ENCODE measurements at regions not wholly inside any gene's neighbourhood (a gene's known extent, or its start where the extent isn't known, plus 50 kb on each side); places are given as distances from the start of the nearest gene placed in this dataset.

DNA sequence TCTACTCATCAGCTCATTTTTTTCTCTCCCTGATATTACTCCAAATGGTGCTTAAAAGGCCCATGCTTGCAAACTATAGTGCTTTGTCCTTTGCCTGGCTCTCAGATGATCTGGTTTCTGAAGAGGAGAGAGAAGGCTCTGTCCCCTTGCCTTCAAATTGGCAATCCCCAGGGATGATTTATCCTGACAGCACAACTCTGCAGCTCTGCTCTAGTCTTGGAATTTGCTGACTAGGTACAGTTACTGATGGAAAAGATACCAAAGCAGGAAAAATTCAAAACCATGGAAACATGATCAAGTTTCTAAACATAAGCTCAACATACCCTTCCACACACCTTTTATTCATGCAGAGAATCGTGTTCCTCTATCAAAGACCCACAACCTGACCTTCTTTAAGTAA lies 106.7 kb upstream of the CADPS start:
- DNase-seq (ENCODE audit: low spot score), result no peak

DNA sequence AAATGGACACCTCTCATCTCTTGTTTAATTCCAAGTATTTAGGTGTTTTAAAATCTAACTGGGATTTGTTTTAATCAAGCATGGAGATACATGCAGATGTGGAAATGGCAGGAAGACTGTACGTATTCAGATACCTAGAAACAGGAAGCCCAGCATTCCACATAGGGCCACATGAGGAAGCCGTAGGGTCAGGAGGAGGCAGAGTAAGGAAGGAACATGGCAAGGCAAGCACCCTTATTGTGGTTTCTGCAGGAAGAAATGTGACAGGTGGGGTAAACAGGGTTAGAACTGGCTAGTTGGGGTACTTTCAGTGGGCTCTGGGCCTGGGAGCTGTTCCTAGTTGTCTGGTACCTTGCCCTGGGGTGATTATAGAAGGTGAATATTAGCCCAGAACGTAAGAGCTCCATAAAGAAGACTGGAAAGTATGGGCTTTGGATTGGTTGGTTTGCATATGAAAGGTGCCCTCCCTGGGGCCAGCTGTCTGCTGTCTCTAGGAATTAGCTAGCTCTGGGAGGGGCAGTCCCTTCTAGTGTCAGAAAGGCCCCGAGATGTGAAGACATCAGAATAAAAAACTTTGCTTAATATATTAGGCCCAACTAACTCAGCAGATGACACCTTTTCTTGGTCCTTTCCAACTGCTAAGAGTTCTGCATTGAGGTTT lies 107.7 kb upstream of the CADPS start:
- no peak for DNase-seq (ENCODE audit: low spot score)

DNA sequence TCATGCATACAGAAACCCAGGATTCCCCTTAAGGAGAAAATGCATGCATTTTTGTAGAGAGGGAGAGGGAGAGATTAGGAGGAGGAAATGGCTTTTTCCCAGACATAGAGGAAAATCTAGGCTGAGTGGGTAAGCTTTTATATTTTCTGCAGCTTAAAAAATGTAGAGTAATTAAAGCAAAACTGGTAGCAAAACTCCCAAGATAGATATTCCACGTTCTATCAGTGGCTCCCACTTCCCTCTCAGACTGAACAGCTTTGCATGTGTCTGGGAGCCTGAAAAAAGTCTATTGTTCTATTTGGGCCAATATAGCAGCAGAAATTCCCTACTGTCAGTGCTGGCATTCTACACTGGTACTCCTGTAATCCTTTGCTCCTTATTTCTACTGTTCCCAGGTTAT lies 110.8 kb upstream of the CADPS start:
- DNase-seq (ENCODE audit: low spot score), result no peak

DNA sequence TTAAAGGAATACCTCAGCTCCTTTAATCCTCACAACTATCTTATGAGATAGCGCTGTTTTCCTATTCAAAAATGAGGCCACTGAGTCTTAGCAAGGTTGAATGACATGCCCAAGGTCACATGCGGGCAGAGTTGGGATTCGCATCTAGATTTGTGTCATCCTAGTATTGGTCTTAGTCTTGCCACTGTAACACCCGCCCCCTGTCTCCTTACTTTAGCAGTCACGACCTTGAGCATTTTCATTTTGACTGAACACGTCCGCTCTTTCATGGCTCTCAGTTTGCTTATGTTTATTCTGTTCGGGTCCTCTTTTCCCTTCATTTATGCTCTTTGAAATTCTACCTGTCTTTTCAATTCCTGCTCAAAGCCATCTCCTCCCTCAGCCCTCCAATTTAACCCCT lies 112.5 kb upstream of the CADPS start:
- no peak for DNase-seq (ENCODE audit: low spot score)

DNA sequence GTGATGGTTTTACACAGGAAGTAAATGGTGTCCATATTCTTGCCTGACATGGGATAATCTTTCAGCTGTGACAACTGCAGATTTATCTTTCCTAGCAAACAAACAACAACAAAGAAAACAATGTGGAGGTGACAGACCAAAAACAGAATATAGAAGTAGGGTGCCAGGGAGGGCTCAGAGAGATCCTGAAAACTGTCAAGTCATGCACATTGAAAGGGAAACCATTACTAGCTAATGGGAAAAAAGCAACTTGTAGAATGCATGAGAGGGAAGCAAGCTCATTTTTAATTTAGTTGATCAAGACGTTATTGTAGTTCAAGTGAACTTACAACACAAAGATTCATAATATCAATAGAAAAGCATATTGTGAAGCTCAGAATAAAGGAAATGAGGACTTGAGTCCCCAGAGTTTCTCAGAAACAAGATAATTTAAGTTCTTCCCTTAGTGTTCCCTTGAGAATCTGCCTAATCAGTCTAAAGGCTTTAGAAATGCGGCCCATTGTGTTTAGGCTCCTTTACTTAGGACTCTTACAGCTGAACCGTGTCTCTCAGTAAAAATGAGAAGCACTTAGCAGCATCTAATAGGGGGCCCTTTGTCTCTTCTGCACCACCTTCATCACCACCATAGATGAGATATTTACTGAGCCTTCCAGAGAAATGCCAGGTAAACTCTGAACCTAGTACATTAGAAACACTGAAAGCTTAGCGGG lies 115.6 kb upstream of the CADPS start:
- no peak for DNase-seq (ENCODE audit: low spot score)

DNA sequence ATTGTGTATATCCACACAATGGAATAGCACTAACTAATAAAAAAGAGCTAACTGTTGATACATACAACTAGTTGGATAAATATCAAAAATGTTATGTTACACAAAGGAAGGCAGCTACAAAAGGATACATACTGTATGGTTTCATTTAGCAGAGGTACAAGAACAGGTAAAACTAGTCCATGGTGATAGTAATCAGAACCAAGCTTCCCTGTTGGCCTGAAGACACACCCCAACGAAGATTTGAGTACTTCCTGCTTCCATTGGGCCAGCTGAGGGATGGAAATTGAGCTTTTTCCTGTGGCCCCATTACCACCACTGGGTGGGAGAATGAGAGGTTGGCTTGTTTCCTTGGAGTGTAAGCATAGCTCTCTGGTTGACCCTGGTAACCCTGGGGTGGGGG lies 117.3 kb upstream of the CADPS start:
- no peak for DNase-seq (ENCODE audit: low spot score)

DNA sequence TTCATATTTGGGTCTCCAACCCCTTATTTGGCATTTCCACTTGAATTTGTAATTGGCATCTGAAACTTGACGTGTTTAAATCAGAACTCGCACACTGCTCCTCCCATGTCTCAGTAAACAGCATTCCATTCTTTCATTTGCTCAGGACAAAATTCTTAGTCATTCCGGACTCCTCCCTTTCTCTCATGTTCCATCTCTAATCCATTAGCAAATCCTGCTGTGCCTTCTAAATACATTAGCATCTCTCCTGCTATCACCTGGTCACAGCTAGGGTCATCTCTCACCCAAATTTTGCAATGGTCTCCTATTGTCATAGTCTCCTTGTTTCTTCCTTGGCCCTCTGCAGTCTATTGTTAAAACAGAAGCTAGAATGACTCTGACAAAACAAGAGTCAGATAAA lies 119.9 kb upstream of the CADPS start:
- no peak for DNase-seq (ENCODE audit: low spot score)

DNA sequence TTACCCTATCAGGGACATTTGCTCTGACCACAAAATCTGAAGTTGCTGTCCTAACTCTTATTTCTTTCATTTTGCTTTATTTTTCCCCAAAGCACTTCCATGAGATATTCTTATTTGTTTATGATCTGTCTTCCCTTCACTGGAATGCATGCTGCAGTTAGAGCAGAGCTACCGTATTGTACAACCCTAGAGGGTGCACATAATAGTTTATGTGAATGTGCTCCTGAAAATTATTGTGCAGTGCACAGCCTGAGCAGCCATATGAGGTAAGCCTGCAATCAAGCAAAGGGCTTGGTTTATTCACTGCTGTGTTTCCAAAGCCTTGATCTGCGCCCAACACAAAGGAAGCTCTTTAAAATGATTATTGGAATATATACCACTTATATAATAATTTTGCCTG lies 120.3 kb upstream of the CADPS start:
- DNase-seq (ENCODE audit: low spot score), result no peak

DNA sequence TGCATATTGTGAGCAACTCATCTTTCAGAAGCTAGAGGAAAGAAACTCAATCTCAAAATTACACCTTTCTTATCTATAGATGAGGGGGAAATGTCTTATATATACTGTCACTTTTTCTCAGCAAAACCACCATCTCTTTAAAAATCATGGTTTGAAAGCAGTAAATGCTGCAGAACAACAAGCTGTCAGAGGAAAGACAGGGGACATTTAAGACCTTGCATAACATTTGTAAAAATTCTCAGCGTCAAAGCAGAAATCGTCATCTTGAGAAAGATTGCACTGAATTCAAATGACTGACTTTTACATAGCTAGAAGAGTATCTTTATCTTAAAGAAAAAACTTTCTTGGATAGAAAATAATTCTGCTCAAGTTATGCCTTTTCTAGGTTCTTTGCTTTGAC lies 122.2 kb upstream of the CADPS start:
- DNase-seq (ENCODE audit: low spot score), result no peak

DNA sequence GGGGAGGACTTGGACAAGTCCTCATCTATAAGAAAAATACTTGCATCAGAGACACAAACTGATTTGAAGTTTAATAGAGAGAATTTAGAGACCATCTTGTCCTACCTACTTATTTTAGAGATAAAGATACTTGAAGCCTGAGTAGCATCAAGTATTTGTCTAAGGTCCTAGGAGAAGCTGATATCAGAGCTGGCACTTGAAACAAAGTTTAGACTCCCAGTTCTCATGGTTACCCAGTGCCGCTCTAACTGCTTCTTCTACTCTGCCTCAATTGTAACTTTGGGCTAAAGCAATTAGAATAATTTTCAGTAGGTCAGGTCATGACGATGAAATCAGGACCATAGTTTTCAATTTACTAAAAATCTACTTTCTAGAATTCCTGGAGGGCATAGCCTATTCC lies 123.9 kb upstream of the CADPS start:
- DNase-seq (ENCODE audit: low spot score), result no peak

DNA sequence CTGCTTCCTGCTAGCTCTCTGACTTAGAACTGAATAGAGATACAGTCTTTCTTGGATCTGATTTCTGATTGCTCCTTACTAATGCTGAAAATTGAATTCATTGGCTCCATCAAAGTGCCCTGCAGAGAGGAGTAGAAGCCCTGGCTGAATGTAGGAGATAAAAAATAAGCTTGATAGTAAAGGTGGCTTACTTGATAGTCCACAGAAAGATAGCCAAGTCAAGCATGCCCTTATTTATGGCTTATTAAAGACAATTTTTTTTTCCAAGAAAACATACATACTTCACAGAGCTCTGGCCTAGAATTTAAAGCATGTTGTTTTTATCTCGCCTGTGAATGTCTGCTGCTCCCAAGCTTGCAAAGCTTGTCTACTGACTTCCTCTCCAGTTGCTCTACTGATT lies 124.6 kb upstream of the CADPS start:
- no peak for DNase-seq (ENCODE audit: low spot score)

DNA sequence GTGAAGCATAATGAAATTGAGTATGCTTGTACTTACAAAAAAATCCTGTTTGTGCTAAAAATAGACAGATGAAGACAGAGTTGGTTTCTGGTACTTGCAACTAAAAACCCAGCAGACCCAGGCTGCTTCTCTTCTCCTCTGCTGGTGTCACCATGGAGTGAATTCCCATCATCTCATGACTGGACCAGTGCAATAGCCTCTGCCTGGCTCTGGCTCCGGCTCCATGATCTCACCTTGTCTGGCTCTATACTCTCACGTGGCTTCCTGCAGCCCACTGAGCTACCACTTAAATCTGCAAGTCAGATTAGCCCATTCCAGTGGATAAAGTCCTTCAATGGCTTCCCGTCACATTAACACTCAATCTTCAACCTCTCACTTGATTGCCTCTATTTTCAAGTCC lies 129.2 kb upstream of the CADPS start:
- no peak for DNase-seq (ENCODE audit: low spot score)

DNA sequence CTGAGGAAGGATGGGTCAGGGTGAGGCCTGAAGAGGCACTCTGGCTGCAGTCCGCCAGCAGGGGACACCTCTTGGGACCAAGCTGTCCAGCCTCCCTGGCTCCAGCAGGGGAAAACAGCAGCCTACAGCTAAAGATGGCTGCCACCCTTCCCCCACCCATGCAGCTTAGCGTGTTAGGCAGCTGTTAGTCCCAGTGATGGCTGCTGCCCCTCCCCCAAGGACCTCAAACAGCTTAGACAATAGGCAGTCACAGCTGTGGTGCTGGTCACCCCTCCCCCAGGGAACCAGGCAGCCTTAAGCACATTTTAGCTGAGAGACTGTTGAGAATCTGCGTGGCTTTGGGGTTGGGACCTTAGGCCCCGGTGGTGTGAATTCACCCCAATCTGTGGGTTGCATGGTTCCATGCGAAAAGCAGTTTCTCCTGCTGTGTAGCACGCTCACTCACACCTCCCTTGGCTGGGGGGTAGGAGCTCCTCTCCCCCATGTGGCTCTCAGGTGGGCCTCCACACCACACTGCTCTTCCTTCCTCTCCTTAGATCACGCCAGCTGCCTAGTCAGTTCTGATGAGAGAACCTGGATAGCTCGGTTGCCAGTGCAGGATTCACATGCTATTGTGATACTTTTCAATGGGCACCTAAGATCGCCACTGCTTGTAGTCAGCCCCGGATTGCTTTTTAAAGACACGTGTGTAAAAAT lies 140.5 kb upstream of the CADPS start:
- no peak for DNase-seq (ENCODE audit: low spot score)

DNA sequence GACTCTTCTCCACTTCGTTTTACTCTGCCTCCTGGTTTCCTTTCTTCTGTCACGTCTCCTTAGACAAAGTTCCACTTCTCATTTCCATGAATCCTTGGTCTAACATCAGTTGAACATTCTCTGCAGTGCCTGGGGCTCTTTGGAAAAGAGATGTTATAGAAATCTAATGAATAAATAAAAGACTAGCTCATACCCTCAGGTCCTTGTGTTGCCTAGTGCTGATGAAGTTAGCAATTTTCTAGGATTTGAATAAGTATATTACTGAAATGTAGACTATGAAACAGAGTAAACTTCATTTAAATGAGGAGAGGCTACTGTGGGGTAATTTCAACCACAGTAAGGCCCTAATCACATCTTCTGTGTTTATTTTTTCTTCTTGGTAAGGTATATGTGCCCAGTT lies 146.9 kb upstream of the CADPS start:
- DNase-seq (ENCODE audit: low spot score), result no peak

DNA sequence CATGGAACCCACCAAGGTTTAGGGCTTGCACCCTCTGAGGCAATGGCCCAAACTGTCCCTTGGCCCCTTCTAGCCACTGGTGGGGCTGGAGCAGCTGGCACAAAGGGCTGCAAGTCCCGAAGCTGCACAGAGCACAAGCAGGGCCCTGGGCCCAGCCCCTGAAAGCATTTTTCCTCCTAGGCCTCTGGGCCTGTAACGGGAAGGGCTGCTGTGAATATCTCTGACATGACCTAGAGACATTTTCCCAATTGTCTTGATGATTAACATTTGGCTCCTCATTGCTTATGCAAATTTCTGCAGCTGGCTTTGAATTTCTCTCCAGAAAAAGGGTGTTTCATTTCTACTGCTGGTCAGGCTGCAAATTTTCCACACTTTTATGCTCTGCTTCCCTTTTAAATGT lies 151.5 kb upstream of the CADPS start:
- DNase-seq (ENCODE audit: low spot score), result no peak

DNA sequence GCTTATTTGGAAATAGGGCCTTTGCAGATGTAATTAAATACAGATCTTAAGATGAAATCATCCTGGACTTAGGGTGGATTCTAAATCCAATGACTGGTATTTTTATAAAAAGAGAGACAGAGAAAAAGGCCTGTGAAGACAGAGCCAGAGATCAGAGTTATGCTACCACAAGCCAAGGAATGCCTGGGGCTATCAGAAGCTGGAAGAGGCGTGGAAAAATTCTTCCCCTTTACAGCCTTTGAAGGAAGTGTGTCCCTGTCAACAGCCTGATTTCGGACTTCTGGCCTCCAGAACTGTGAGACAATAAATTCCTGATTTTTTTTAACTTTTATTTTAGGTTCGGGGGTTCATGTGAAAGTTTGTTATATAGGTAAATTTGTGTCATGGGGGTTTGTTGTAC lies 154.1 kb upstream of the CADPS start:
- DNase-seq (ENCODE audit: low spot score), result no peak

DNA sequence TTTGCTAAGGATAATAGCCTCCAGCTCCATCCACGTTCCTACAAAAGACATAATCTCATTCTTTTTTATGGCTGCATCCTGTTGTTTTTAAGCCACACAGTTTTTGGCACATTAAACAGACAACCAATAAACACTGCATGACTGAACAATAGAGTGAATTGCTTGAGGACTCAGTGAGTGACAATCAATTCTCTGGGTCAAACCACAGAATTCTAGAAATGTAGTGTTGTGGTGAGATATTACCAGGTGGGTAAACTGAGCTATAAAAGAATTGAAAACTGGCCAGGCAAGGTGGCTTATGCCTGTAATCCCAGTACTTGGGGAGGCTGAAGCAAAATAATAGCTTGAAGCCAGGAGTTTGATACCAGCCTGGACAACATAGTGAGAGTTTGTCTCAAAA lies 154.7 kb upstream of the CADPS start:
- DNase-seq (ENCODE audit: low spot score), result no peak

DNA sequence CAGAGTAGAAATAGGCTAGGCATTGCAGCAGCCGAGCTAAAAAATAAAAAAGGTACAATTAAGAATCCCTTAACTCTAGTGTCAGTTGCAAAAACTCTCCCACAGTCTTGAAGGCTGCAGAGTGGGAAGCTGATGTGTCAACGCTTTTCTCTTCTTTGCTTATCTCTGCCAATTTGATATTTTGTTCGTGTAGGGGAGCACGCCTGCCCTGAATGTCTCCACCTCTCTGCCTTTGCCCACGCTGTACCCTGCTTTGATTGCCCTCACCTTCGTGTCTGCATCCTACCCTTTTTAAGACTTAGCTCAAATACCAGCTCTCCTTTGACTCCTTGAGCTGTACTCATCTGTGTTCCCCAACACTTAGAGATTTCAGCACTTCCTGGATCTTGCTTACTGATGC lies 155.4 kb upstream of the CADPS start:
- DNase-seq (ENCODE audit: low spot score), result no peak

DNA sequence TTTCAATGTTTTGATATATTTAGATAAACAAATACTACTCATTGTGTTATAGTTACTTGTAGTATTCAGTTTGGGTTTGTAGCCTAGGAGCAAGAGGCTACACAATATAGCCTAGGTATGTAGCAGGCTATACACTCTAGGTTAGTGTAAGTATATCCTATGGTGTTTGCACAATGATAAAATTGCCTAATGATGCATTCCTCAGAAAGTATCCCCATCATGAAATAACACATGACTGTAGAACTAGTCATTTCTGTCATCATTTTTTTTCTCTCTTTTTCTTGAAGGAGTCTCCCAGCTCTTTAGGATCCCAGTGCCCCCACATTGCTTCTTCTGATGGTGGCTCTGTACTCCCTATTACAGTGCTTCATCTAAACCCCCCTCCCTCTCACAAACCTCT lies 157.7 kb upstream of the CADPS start:
- no peak for DNase-seq (ENCODE audit: low spot score)

DNA sequence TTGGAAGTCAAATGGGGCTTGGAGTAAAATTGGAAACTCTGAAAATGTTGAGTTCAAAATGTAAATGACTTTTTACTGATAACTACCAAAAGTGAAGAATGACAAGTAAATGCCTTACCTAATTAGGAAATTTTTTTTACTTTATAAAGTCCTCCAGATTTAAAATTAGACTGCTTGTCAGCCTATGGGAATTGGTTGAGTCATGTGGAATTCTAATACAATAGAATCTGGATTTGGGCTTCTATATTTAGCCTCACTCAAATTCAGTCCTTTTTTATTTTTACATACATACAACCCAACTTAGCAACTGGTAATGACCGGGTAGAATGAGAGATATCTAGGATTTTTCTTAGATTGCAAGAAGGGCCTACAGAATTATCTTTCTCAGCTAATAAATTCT lies 158.9 kb upstream of the CADPS start:
- DNase-seq (ENCODE audit: low spot score), result no peak

DNA sequence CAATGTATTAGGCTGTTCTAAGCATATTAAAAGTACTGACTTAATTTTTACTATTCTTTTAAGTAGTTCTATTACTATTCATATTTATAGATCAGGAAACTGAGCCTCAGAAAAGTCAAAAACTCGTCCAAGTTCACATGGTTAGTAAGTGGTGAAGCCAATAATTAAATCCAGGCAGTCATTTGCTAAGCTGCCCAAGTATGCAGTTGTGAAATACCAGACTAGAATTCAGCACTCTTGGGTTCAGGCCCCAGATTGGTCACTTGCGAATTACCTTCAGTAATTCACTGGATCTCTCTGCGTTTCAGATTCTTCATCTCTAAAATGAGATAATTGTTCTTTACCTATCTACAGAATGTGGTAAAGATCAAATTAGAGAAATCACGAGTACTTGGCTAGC lies 161.9 kb upstream of the CADPS start:
- no peak for DNase-seq (ENCODE audit: low spot score)

DNA sequence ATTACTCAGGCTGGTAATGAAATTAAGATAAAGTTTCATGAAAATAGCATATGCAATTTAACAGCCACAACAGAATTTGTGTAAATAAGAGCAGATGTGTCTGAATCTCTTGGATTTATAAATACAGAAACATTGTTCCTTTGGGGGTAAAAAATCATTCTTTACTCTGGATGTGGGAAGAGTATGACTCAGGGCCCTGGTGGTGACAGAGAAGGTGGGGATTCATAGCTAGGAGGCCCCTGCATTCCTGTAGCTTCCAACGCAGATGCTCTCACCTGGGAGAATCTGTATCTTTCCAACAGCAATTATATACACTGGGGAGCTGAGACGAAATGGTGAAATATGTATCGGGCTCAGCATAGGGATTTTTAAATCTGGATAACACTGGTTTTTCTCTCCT lies 167.6 kb upstream of the CADPS start:
- no peak for DNase-seq (ENCODE audit: low spot score)

DNA sequence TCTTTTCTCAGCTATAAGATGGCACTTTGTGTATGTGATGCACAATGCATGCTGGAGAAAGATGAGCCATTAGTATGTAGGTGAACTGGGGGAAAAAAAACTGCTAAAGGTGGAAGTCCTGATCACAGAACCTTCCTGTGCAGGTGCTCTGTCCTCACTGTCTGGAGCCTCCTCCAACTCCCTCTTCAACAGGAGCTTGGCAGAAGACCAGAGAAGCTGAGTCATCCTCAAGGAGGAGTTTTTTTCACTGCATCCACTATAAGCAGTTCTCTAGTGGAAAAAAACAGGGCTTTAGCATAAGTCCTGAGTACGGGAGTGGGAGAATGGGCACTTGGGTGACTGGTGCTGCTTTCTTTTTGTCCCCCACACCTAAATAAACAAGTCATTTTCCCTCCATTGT lies 168.4 kb upstream of the CADPS start:
- peak; percentile 23 for DNase-seq (ENCODE audit: low spot score)

DNA sequence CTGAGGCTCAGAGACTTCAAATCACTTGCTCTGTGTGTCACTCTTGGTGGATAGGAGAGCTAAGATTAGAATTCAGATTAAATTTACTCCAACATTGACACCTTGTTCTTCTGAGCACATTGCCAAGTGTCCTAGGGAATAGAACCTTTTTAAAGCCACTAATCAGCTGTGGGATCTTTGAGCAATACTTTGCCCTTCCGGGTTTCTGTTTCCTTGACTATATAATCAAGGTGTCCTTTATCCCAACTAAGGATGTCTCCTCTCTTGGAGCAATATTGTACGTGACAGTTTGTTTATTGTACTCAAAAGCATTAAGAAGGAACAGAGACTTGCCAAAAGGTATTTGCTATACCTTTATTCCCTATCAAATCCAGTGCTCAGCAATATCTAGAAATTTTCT lies 170.9 kb upstream of the CADPS start:
- DNase-seq (ENCODE audit: low spot score), result no peak

Data from SW480 (cell line).